Activated CD4-positive, alpha-beta memory T cell treated with anti-CD3 and anti-CD28 coated beads, Interleukin-2, amount 10 ng/mL, durations not matched to agents 7 days and 5 days (primary cell): ENCODE measurements at regions not wholly inside any gene's neighbourhood (a gene's known extent, or its start where the extent isn't known, plus 50 kb on each side); places are given as distances from the start of the nearest gene placed in this dataset.
A peak's percentile ranks its signal among the peaks of the same experiment; 100 is the strongest.

Source experiments
- CTCF ChIA-PET: fragments of 350-600 bp; sonication (Branson Sonifier 250); formaldehyde crosslinking; loops from one replicate; lab custom pipeline; 2021; ENCODE audit warnings: antibody characterized with exemption, inconsistent platforms; lab: Charles Lee
- POLR2A ChIA-PET: fragments of 350-600 bp; sonication (Branson Sonifier 250); formaldehyde crosslinking; loops from one replicate; lab custom pipeline; 2021; ENCODE audit warnings: antibody characterized with exemption; lab: Charles Lee
- DNase-seq: peaks from one replicate; pipeline ENCODE4 v3.0.0-alpha.2; 2020
- H3K27ac Mint-ChIP-seq: one replicate; pipeline ENCODE4 v1.8.0; 2021; ENCODE audit warnings: mild to moderate bottlenecking, mixed read lengths
- H3K27me3 Mint-ChIP-seq: one replicate; pipeline ENCODE4 v1.8.0; 2021; ENCODE audit warnings: mixed read lengths
- H3K36me3 Mint-ChIP-seq: one replicate; pipeline ENCODE4 v1.8.0; 2021; ENCODE audit warnings: low read depth, mixed read lengths
- H3K4me1 Mint-ChIP-seq: one replicate; pipeline ENCODE4 v1.8.0; 2021; ENCODE audit warnings: mixed read lengths
- H3K4me3 Mint-ChIP-seq: one replicate; pipeline ENCODE4 v1.8.0; 2021; ENCODE audit warnings: mild to moderate bottlenecking, mixed read lengths
- H3K9me3 Mint-ChIP-seq: one replicate; pipeline ENCODE4 v1.8.0; 2021; ENCODE audit warnings: mixed read lengths

GRCh38 chr20:51335329-51335841 is 207.1 kb downstream of the NFATC2 start:
- CTCF ChIA-PET, result no interaction called here
- no peak overlapping the region for H3K4me3 Mint-ChIP-seq
- peaks cover 34% of the 10 kb centered on the region for H3K4me1 Mint-ChIP-seq
- H3K27me3 Mint-ChIP-seq, result no peaks in the 10 kb centered on the region
- no peak overlapping the region for H3K27ac Mint-ChIP-seq
- H3K9me3 Mint-ChIP-seq, result no peaks in the 10 kb centered on the region
- no peaks in the 10 kb centered on the region for H3K36me3 Mint-ChIP-seq
- POLR2A ChIA-PET, result no interaction called here
- DNase-seq, result peak; percentile 39

- no peak for DNase-seq
- Mint-ChIP-seq H3K27ac (no peak overlapping the region), H3K4me3 (no peak overlapping the region), H3K4me1 (peaks cover 34% of the 10 kb centered on the region), H3K27me3 (peaks cover 5% of the 10 kb centered on the region), H3K9me3 (no peaks in the 10 kb centered on the region), H3K36me3 (no peaks in the 10 kb centered on the region)
- POLR2A ChIA-PET, result no interaction called here
- CTCF ChIA-PET, result no interaction called here
These were observed 207.9 kb downstream of the NFATC2 start for GRCh38 chr20:51334609-51335008.

- CTCF ChIA-PET, result no interaction called here
- Mint-ChIP-seq H3K9me3 (no peaks in the 10 kb centered on the region), H3K27ac (no peak overlapping the region), H3K27me3 (peaks cover 9% of the 10 kb centered on the region), H3K4me3 (no peak overlapping the region), H3K4me1 (peaks cover 32% of the 10 kb centered on the region), H3K36me3 (no peaks in the 10 kb centered on the region)
- no peak for DNase-seq
- POLR2A ChIA-PET, result no interaction called here
These were observed 208.5 kb downstream of the NFATC2 start for GRCh38 chr20:51333971-51334370.

DNA sequence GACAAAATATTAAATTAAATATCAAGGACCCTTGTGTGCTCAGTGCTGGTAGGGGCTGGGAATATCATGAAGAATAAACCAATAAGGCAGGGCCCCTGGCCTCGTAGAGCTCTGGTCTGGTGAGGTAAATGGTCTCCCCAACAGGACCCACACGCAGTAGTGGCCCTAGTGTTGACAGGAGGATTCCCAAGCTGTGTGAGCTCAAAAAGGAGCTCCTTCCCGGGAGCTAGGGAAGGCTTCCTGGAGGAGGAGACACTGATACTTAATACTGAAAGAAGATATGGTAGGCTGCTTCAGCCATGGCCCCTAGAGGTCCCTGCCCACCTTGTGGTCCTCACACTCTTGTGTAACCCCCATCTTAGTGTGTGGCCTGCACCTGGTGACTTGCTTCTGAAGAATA is 209.1 kb downstream of the NFATC2 start:
- H3K4me3 Mint-ChIP-seq, result no peak overlapping the region
- no peak overlapping the region for H3K27ac Mint-ChIP-seq
- H3K36me3 Mint-ChIP-seq, result no peaks in the 10 kb centered on the region
- no peak for DNase-seq
- H3K4me1 Mint-ChIP-seq, result peaks cover 27% of the 10 kb centered on the region
- CTCF ChIA-PET, result no interaction called here
- no peaks in the 10 kb centered on the region for H3K9me3 Mint-ChIP-seq
- peaks cover 10% of the 10 kb centered on the region for H3K27me3 Mint-ChIP-seq
- POLR2A ChIA-PET, result no interaction called here

DNA sequence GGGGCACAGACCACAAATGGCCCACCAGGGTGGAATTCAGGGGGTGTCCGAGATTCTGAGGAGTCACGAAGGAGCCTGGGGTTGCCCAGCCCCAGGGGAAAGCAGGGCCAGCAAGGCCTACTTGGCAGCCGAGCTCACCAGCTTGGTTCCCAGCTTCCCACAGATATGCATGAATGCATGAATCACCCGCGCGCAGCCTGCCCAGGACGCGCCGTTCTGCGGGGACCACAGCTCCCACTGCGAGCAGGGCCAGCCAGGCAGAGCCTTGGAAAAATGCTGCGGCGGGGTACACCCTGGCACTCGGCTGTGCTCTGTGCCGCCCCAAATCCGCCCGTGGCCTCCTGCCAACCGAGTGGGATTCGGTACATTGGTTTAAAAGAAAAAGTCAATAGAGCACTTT is 211.0 kb downstream of the NFATC2 start:
- CTCF ChIA-PET, result interaction anchor here (1.4 kb wide), 1 partner anchor 338 kb away, joined by 3 read pairs; no protein-coding TSS in a partner anchor
- H3K4me3 Mint-ChIP-seq, result no peak overlapping the region

GRCh38 chr20:51329845-51330244 is 212.7 kb downstream of the NFATC2 start:
- peaks cover 5% of the 10 kb centered on the region for H3K4me1 Mint-ChIP-seq
- no peak overlapping the region for H3K4me3 Mint-ChIP-seq
- H3K27me3 Mint-ChIP-seq, result peaks cover 13% of the 10 kb centered on the region
- ChIA-PET POLR2A (no interaction called here), CTCF (interaction anchor here (0.9 kb wide), 1 partner anchor 82 kb away, joined by 3 read pairs; no protein-coding TSS in a partner anchor)
- no peak for DNase-seq
- H3K27ac Mint-ChIP-seq, result no peak overlapping the region
- H3K36me3 Mint-ChIP-seq, result no peaks in the 10 kb centered on the region
- no peaks in the 10 kb centered on the region for H3K9me3 Mint-ChIP-seq

More for the DNA sequence above, 211.0 kb downstream of the NFATC2 start:
- DNase-seq, result no peak
- H3K9me3 Mint-ChIP-seq, result no peaks in the 10 kb centered on the region
- no peaks in the 10 kb centered on the region for H3K36me3 Mint-ChIP-seq
- H3K27ac Mint-ChIP-seq, result no peak overlapping the region
- H3K27me3 Mint-ChIP-seq, result peaks cover 10% of the 10 kb centered on the region
- POLR2A ChIA-PET, result no interaction called here
- H3K4me1 Mint-ChIP-seq, result peaks cover 18% of the 10 kb centered on the region

DNA sequence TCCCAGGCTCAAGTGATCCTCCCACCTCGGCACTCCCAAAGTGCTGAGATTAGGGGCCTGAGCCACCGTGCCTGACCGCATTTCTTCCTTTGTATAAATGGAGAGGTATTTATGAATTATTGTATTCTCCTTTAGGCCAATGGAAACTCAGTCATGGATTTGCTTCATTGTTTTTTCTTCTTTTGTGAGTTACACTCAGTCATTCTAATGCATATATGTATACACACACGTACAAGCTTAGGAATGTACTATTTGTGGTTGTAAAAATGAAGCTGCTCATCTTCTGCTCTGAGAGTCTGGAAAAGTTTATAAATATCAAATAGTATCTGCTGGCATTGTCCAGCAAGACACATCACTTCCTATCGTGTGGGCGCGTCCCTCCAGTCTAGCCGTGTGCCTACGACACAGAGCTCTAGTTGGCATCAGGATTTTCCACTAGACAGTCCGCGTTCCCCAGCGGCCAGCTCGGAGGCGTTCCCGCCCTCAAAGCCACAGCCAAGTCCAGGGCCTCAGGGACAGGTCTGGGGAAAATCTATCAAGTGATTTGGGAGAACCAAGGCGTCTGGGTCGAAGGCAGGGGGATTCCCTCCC is 215.2 kb downstream of the NFATC2 start:
- POLR2A ChIA-PET, result no interaction called here
- no peaks in the 10 kb centered on the region for H3K9me3 Mint-ChIP-seq
- no peaks in the 10 kb centered on the region for H3K4me1 Mint-ChIP-seq
- H3K27me3 Mint-ChIP-seq, result peaks cover 16% of the 10 kb centered on the region
- H3K4me3 Mint-ChIP-seq, result no peak overlapping the region
- no peak overlapping the region for H3K27ac Mint-ChIP-seq
- CTCF ChIA-PET, result interaction anchor here (0.5 to 4.6 kb wide), 6 partner anchors 9 to 342 kb away, joined by 3 to 43 read pairs (median 5); no protein-coding TSS in a partner anchor
- no peak for DNase-seq
- H3K36me3 Mint-ChIP-seq, result no peaks in the 10 kb centered on the region

DNA sequence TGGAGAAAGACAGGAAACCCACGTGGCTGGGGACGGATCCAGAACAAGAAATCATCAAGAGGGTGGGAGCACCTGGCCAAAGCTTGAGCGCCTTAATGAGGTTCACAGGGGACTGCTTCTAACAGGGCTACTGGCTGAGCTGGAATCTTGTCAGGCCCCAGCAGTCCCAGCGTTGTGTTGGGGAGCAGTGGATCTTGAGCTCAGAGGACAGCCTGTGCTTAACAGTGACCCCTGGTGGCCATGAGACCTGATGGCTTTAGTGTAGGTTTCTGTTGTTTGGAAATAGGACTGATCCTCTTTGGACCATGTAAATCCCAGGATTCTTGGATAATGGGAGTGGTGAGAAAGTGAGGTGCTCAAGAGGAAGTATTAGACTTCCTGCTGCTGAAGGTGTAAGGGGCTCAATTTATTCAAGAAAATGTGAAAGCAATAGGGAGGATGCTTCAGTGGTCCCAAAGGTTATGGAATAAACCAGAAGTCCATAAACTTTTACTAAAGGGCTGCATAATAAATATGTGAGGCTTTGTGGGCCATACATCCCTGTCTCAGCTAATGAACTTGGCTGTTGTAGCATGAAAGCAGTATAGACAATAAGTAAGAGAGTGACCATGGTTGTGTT is 216.2 kb downstream of the NFATC2 start:
- Mint-ChIP-seq H3K27me3 (peaks cover 16% of the 10 kb centered on the region), H3K4me3 (no peak overlapping the region), H3K27ac (no peak overlapping the region), H3K36me3 (no peaks in the 10 kb centered on the region), H3K9me3 (no peaks in the 10 kb centered on the region), H3K4me1 (no peaks in the 10 kb centered on the region)
- peak; percentile 42 for DNase-seq
- POLR2A ChIA-PET, result no interaction called here
- CTCF ChIA-PET, result interaction anchor here (0.7 to 4.6 kb wide), 10 partner anchors 12 to 345 kb away, joined by 3 to 43 read pairs (median 4); no protein-coding TSS in a partner anchor

GRCh38 chr20:51322164-51322707 is 220.3 kb downstream of the NFATC2 start:
- H3K9me3 Mint-ChIP-seq, result no peaks in the 10 kb centered on the region
- CTCF ChIA-PET, result no interaction called here
- H3K27ac Mint-ChIP-seq, result no peak overlapping the region
- no peaks in the 10 kb centered on the region for H3K4me1 Mint-ChIP-seq
- POLR2A ChIA-PET, result no interaction called here
- DNase-seq, result no peak
- H3K36me3 Mint-ChIP-seq, result no peaks in the 10 kb centered on the region
- no peak overlapping the region for H3K4me3 Mint-ChIP-seq
- peaks cover 8% of the 10 kb centered on the region for H3K27me3 Mint-ChIP-seq

DNA sequence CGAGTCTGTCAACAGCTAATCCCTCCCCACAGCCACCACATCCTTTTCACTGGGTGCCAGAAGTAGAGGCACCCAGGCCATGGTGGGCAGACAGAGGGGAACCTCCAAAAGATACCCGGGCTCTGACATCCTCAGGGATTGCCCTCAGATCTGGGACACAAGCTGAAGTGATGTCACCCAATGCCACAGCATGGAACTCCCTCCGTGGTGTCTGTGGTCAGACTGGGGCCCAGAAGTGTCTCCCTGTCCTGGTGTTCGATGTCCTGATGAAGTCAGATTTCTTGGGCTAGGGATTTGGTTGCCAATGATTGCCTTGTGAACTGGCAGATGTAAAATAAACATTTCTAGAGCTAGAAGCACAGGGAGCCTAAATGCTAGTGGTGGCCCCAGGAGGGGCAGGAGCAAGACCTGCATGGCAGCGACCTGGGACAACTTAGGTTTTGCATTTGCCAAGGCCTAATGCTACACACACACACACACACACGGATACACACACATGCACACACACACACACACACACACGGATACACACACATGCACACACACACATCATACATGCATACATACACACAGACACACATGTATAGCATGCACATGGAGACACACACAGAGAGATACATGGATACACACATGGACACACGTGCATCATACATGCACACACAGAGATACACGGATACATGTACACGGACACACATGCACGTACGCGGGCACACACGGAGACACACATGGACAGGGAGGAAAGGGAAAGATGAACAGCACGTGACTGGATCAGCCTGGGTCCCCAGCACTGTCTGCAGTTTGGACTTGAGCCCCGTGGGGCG is 221.0 kb downstream of the NFATC2 start:
- peaks cover 8% of the 10 kb centered on the region for H3K27me3 Mint-ChIP-seq
- H3K4me3 Mint-ChIP-seq, result no peak overlapping the region
- no peaks in the 10 kb centered on the region for H3K4me1 Mint-ChIP-seq
- no peak overlapping the region for H3K27ac Mint-ChIP-seq
- POLR2A ChIA-PET, result no interaction called here
- H3K36me3 Mint-ChIP-seq, result no peaks in the 10 kb centered on the region
- DNase-seq, result no peak
- CTCF ChIA-PET, result interaction anchor here (0.7 kb wide), 1 partner anchor 12 kb away, joined by 3 read pairs; no protein-coding TSS in a partner anchor
- no peaks in the 10 kb centered on the region for H3K9me3 Mint-ChIP-seq

- Mint-ChIP-seq H3K27me3 (peaks cover 3% of the 10 kb centered on the region), H3K4me1 (no peaks in the 10 kb centered on the region), H3K4me3 (no peak overlapping the region), H3K27ac (peak overlapping the region; percentile 31), H3K9me3 (peaks cover 3% of the 10 kb centered on the region), H3K36me3 (no peaks in the 10 kb centered on the region)
- ChIA-PET POLR2A (no interaction called here), CTCF (no interaction called here)
- no peak for DNase-seq
These were observed 223.0 kb downstream of the NFATC2 start for GRCh38 chr20:51319522-51319921.

- H3K27me3 Mint-ChIP-seq, result peaks cover 2% of the 10 kb centered on the region
- no peak overlapping the region for H3K27ac Mint-ChIP-seq
- H3K9me3 Mint-ChIP-seq, result peaks cover 3% of the 10 kb centered on the region
- no peaks in the 10 kb centered on the region for H3K4me1 Mint-ChIP-seq
- H3K4me3 Mint-ChIP-seq, result no peak overlapping the region
- no peaks in the 10 kb centered on the region for H3K36me3 Mint-ChIP-seq
- CTCF ChIA-PET, result interaction anchor here (1.2 kb wide), 2 partner anchors 10 to 278 kb away, joined by 3 to 4 read pairs; no protein-coding TSS in a partner anchor
- POLR2A ChIA-PET, result no interaction called here
- peak; percentile 42 for DNase-seq
These were observed 224.2 kb downstream of the NFATC2 start for GRCh38 chr20:51318058-51318949.
